Activated CD4-positive, alpha-beta memory T cell treated with anti-CD3 and anti-CD28 coated beads, Interleukin-2, amount 10 ng/mL, durations not matched to agents 7 days and 5 days (primary cell): ENCODE measurements at regions not wholly inside any gene's neighbourhood (a gene's known extent, or its start where the extent isn't known, plus 50 kb on each side); places are given as distances from the start of the nearest gene placed in this dataset.
"Not testable (repeated sequence)": the region's sequence is repeated elsewhere in the genome, so short reads cannot be mapped to it uniquely, and the experiment has no call there.

ENCODE experiments used
- CTCF ChIA-PET: fragments of 350-600 bp; sonication (Branson Sonifier 250); formaldehyde crosslinking; loops from one replicate; lab custom pipeline; 2021; ENCODE audit warnings: antibody characterized with exemption, inconsistent platforms; lab: Charles Lee
- POLR2A ChIA-PET: fragments of 350-600 bp; sonication (Branson Sonifier 250); formaldehyde crosslinking; loops from one replicate; lab custom pipeline; 2021; ENCODE audit warnings: antibody characterized with exemption; lab: Charles Lee
- DNase-seq: peaks from one replicate; pipeline ENCODE4 v3.0.0-alpha.2; 2020
- H3K27ac Mint-ChIP-seq: one replicate; pipeline ENCODE4 v1.8.0; 2021; ENCODE audit warnings: mild to moderate bottlenecking, mixed read lengths
- H3K27me3 Mint-ChIP-seq: one replicate; pipeline ENCODE4 v1.8.0; 2021; ENCODE audit warnings: mixed read lengths
- H3K36me3 Mint-ChIP-seq: one replicate; pipeline ENCODE4 v1.8.0; 2021; ENCODE audit warnings: low read depth, mixed read lengths
- H3K4me1 Mint-ChIP-seq: one replicate; pipeline ENCODE4 v1.8.0; 2021; ENCODE audit warnings: mixed read lengths
- H3K4me3 Mint-ChIP-seq: one replicate; pipeline ENCODE4 v1.8.0; 2021; ENCODE audit warnings: mild to moderate bottlenecking, mixed read lengths
- H3K9me3 Mint-ChIP-seq: one replicate; pipeline ENCODE4 v1.8.0; 2021; ENCODE audit warnings: mixed read lengths

- POLR2A ChIA-PET = no interaction called here
- Mint-ChIP-seq H3K36me3 (no peaks in the 10 kb centered on the region), H3K9me3 (no peaks in the 10 kb centered on the region), H3K4me3 (no peak overlapping the region), H3K4me1 (no peaks in the 10 kb centered on the region), H3K27me3 (peaks cover 6% of the 10 kb centered on the region), H3K27ac (no peak overlapping the region)
- no peak for DNase-seq
- CTCF ChIA-PET = interaction anchor here (1.1 to 2.0 kb wide), 3 partner anchors 8 to 19 kb away, joined by 3 to 6 read pairs (median 3); no protein-coding TSS in a partner anchor
Observed at GRCh38 chr6:99152347-99152643, 197.2 kb downstream of the FAXC start.

GRCh38 chr6:99151634-99152346, 197.7 kb downstream of the FAXC start:
- H3K36me3 Mint-ChIP-seq = no peaks in the 10 kb centered on the region
- H3K9me3 Mint-ChIP-seq = no peaks in the 10 kb centered on the region
- CTCF ChIA-PET = interaction anchor here (1.1 to 2.0 kb wide), 3 partner anchors 7 to 18 kb away, joined by 3 to 6 read pairs (median 3); no protein-coding TSS in a partner anchor
- H3K4me1 Mint-ChIP-seq = no peaks in the 10 kb centered on the region
- peak; percentile 35 for DNase-seq
- peaks cover 6% of the 10 kb centered on the region for H3K27me3 Mint-ChIP-seq
- no peak overlapping the region for H3K27ac Mint-ChIP-seq
- POLR2A ChIA-PET = no interaction called here
- H3K4me3 Mint-ChIP-seq = no peak overlapping the region

- Mint-ChIP-seq H3K4me1 (no peaks in the 10 kb centered on the region), H3K27me3 (peaks cover 5% of the 10 kb centered on the region), H3K36me3 (no peaks in the 10 kb centered on the region), H3K9me3 (no peaks in the 10 kb centered on the region), H3K27ac (no peak overlapping the region), H3K4me3 (no peak overlapping the region)
- ChIA-PET POLR2A (no interaction called here), CTCF (no interaction called here)
- no peak for DNase-seq
Observed at GRCh38 chr6:99148761-99149160, 200.7 kb downstream of the FAXC start.

GRCh38 chr6:99148111-99148510, 200.4 kb upstream of the FBXL4 start:
- H3K27me3 Mint-ChIP-seq = peaks cover 7% of the 10 kb centered on the region
- no peaks in the 10 kb centered on the region for H3K9me3 Mint-ChIP-seq
- no peak for DNase-seq
- no peak overlapping the region for H3K27ac Mint-ChIP-seq
- CTCF ChIA-PET = no interaction called here
- H3K4me1 Mint-ChIP-seq = no peaks in the 10 kb centered on the region
- POLR2A ChIA-PET = no interaction called here
- H3K36me3 Mint-ChIP-seq = no peaks in the 10 kb centered on the region
- H3K4me3 Mint-ChIP-seq = no peak overlapping the region

- ChIA-PET CTCF (no interaction called here), POLR2A (no interaction called here)
Observed at GRCh38 chr6:99147206-99147605, 199.5 kb upstream of the FBXL4 start.

GRCh38 chr6:99146711-99147110, 199.0 kb upstream of the FBXL4 start:
- Mint-ChIP-seq H3K4me1 (no peaks in the 10 kb centered on the region), H3K4me3 (no peak overlapping the region), H3K36me3 (no peaks in the 10 kb centered on the region), H3K9me3 (no peaks in the 10 kb centered on the region), H3K27ac (no peak overlapping the region), H3K27me3 (peaks cover 7% of the 10 kb centered on the region)
- DNase-seq = no peak
- ChIA-PET CTCF (no interaction called here), POLR2A (no interaction called here)

More at GRCh38 chr6:99147206-99147605, 199.5 kb upstream of the FBXL4 start:
- no peaks in the 10 kb centered on the region for H3K9me3 Mint-ChIP-seq
- no peak overlapping the region for H3K27ac Mint-ChIP-seq
- H3K4me1 Mint-ChIP-seq = no peaks in the 10 kb centered on the region
- peaks cover 7% of the 10 kb centered on the region for H3K27me3 Mint-ChIP-seq
- no peak overlapping the region for H3K4me3 Mint-ChIP-seq
- no peaks in the 10 kb centered on the region for H3K36me3 Mint-ChIP-seq
- DNase-seq = no peak

GRCh38 chr6:99145738-99146137, 198.0 kb upstream of the FBXL4 start:
- Mint-ChIP-seq H3K36me3 (no peaks in the 10 kb centered on the region), H3K27ac (no peak overlapping the region), H3K27me3 (peaks cover 7% of the 10 kb centered on the region), H3K4me1 (no peaks in the 10 kb centered on the region), H3K4me3 (no peak overlapping the region), H3K9me3 (no peaks in the 10 kb centered on the region)
- DNase-seq = no peak
- CTCF ChIA-PET = no interaction called here
- POLR2A ChIA-PET = no interaction called here

- Mint-ChIP-seq H3K36me3 (no peaks in the 10 kb centered on the region), H3K27ac (no peak overlapping the region), H3K27me3 (peaks cover 7% of the 10 kb centered on the region), H3K4me1 (no peaks in the 10 kb centered on the region), H3K4me3 (no peak overlapping the region), H3K9me3 (no peaks in the 10 kb centered on the region)
- DNase-seq = no peak
- POLR2A ChIA-PET = no interaction called here
- CTCF ChIA-PET = no interaction called here
Observed at GRCh38 chr6:99143108-99143861, 195.5 kb upstream of the FBXL4 start.

- H3K27me3 Mint-ChIP-seq, H3K4me1 Mint-ChIP-seq, H3K36me3 Mint-ChIP-seq, CTCF ChIA-PET, DNase-seq, H3K4me3 Mint-ChIP-seq, POLR2A ChIA-PET, H3K9me3 Mint-ChIP-seq, H3K27ac Mint-ChIP-seq: not testable (repeated sequence)
Observed at GRCh38 chr6:99141906-99142305, 194.2 kb upstream of the FBXL4 start.

GRCh38 chr6:99138445-99138844, 190.7 kb upstream of the FBXL4 start:
- ChIA-PET CTCF (no interaction called here), POLR2A (no interaction called here)
- Mint-ChIP-seq H3K36me3 (no peaks in the 10 kb centered on the region), H3K27ac (no peak overlapping the region), H3K4me3 (no peak overlapping the region), H3K4me1 (no peaks in the 10 kb centered on the region), H3K27me3 (peaks cover 6% of the 10 kb centered on the region), H3K9me3 (no peaks in the 10 kb centered on the region)
- DNase-seq = no peak

- Mint-ChIP-seq H3K27me3 (peaks cover 5% of the 10 kb centered on the region), H3K4me3 (no peak overlapping the region), H3K9me3 (no peaks in the 10 kb centered on the region), H3K27ac (no peak overlapping the region), H3K4me1 (no peaks in the 10 kb centered on the region), H3K36me3 (no peaks in the 10 kb centered on the region)
- CTCF ChIA-PET = no interaction called here
- POLR2A ChIA-PET = no interaction called here
- DNase-seq = no peak
Observed at GRCh38 chr6:99137314-99137713, 189.6 kb upstream of the FBXL4 start.

- Mint-ChIP-seq H3K4me3 (no peak overlapping the region), H3K27ac (no peak overlapping the region), H3K4me1 (no peaks in the 10 kb centered on the region), H3K9me3 (no peaks in the 10 kb centered on the region), H3K27me3 (peaks cover 5% of the 10 kb centered on the region), H3K36me3 (no peaks in the 10 kb centered on the region)
- no peak for DNase-seq
- CTCF ChIA-PET = no interaction called here
- POLR2A ChIA-PET = no interaction called here
Observed at GRCh38 chr6:99136488-99136887, 188.7 kb upstream of the FBXL4 start.

GRCh38 chr6:99132026-99132635, 184.4 kb upstream of the FBXL4 start:
- no peak overlapping the region for H3K4me3 Mint-ChIP-seq
- CTCF ChIA-PET = no interaction called here
- POLR2A ChIA-PET = no interaction called here
- no peaks in the 10 kb centered on the region for H3K9me3 Mint-ChIP-seq
- no peaks in the 10 kb centered on the region for H3K4me1 Mint-ChIP-seq
- H3K36me3 Mint-ChIP-seq = no peaks in the 10 kb centered on the region
- DNase-seq = no peak
- H3K27ac Mint-ChIP-seq = no peak overlapping the region
- peaks cover 7% of the 10 kb centered on the region for H3K27me3 Mint-ChIP-seq
